ENCODE measurements at regions not wholly inside any gene's neighbourhood (a gene's known extent, or its start where the extent isn't known, plus 50 kb on each side); places are given as distances from the start of the nearest gene placed in this dataset.
"Not testable (repeated sequence)": the region's sequence is repeated elsewhere in the genome, so short reads cannot be mapped to it uniquely, and the experiment has no call there.

DNA sequence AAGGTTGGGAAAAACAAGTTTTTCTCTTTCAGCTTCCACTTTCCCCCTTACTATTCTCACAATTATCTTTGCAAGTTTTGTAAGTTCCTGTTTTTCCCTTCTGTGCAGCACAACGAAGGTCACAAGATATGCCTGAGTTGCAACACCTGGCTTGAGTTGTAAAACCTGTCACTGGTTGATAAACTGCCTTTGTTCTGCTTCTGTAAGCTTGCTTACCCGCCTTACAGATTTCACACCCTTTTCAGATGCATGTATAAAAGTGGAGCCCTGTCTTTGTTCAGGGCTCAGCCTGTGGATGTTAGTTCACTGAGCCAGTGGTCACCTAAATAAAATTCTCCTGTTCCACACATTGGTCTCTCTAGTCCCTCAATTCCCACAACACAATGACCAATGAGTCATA is 318.9 kb downstream of the UBE2NL start:
- not testable (repeated sequence) for DNase-seq

DNA sequence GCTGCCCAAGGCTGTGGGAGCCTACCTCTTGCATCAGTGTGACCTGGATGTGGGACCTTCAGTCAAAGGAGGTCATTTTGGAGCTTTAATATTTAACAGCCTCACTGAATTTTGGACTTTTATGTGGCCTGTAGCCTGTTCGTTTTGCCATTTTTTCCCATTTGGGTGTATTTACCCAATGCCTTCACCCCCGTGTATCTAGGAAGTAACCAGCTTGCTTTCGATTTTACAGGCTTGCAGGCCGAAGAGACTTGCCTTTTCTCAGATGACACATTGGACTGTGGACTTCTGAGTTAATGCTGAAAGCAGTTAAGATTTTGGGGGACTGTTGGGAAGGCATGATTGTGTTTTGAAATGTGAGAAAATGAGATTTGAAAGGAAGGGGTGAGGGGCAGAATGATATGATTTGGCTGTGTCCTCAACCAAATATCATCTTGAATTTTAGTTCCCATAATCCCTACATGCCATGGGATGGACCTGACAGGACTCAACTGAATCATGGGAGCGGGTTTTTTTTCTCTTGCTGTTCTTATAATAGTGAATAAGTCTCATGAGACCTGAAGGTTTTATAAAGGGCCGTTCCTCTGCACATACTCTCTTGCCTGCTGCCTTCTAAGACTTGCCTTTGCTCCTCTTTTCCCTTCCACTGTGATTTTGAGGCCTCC is 324.6 kb downstream of the UBE2NL start:
- DNase-seq, result not testable (repeated sequence)

DNA sequence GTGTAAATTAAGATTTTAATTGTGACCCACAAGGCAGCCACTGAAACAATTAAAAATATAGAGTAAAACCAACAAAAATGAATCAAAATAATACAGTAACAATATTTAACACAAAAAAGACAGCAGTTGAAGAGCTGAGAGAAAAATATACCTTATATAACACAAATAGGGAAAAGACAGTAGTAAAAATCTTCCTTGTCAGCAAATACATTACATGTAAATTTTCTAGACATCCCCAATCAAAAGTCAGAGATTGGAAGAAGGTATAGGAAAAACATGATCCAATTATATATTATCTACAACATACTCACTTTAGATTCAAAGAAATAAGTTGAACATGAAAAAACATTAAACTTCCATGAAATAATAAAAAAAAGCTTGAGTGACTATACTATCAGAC is 330.8 kb downstream of the UBE2NL start:
- DNase-seq, result no peak

DNA sequence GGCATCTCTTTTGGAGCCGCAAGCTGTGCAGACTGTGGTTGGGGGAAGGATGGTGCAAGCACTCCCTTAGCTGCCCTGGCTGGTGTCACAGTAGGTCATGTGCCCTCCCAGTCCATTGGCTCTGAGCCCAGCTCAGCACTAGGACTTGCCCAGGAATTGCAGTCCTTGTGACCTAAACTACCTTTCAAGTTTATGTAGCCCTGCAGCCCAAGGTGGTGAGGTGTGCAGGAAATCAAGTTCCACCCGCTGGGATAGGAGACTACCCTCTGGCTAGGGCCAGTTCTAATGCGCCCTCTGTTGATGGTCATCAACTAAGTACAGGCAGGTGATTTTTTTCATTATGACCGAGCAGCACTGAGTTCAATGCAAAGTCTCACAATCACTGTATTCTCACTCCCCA is 335.2 kb downstream of the UBE2NL start:
- DNase-seq, result no peak

DNA sequence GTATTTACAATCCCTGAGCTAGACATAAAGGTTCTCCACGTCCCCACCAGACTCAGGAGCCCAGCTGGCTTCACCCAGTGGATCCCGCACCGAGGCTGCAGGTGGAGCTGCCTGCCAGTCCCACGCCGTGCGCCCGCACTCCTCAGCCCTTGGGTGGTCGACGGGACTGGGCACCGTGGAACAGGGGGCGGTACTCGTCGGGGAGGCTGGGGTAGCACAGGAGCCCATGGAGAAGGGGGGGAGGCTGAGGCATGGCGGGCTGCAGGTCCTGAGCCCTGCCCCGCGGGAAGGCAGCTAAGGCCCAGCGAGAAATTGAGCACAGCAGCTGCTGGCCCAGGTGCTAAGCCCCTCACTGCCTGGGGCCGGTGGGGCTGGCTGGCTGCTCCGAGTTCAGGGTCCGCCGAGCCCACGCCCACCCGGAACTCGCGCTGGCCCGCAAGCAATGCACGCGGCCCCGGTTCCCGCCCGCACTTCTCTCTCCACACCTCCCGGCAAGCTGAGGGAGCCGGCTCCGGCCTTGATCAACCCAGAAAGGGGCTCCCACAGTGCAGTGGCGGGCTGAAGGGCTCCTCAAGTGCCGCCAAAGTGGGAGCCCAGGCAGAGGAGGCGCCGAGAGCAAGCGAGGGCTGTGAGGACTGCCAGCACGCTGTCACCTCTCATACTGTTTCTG is 347.4 kb downstream of the UBE2NL start:
- not testable (repeated sequence) for DNase-seq

DNA sequence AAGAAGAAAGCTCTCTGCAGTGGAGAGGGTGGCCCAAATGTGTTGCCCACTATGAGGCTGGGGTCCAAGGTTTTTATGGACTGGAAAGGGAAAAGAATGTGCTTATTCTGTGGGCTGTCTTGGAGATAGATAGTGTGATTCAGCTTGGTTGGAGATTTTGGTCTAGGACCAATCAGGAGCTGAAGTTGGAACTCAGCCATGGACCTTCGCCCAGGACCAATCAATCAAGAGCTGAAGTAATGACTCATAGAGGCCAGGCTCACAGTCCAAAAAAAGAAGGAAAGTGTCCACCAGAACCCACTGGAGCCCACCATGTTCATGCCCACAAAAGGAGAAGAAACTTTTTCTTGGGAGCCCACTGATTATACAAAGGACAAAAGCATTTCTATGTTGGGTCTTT is 369.5 kb downstream of the UBE2NL start:
- DNase-seq, result no peak

DNA sequence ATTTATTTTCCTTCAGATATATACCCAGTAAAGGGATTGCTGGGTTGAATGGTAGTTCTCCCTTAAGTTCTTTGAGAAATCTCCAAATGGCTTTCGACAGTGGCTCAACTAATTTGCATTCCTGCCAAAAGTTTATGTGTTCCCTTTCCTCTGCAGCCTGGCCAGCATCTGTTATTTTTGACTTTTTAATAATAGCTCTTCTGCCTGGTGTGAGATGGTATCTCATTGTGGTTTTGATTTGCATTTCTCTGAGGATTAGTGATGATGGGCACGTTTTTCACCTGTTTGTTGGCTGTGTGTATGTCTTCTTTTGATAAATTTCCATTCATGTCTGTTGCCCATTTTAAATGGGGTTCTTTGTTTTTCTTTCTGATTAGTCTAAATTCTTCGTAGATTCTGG is 375.2 kb downstream of the UBE2NL start:
- no peak for DNase-seq

DNA sequence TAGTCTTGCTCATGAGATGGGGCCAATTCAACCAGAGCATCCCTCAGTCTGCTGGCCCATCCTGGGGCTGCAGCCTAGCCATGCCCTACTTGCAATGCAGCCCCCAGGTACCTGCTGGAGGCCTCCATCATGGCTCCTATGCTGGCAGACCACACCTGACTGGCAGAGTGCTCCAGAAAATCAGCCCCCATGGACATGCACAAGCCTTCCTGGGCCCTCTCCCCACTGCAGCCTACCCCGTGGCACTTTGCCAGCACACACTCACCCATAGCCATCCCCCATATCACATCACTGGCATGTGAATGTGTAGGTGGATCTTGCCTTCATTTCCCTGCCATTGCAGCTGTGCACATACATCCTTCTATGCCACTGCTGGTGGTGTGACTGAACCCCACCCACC is 381.8 kb downstream of the UBE2NL start:
- DNase-seq, result no peak

DNA sequence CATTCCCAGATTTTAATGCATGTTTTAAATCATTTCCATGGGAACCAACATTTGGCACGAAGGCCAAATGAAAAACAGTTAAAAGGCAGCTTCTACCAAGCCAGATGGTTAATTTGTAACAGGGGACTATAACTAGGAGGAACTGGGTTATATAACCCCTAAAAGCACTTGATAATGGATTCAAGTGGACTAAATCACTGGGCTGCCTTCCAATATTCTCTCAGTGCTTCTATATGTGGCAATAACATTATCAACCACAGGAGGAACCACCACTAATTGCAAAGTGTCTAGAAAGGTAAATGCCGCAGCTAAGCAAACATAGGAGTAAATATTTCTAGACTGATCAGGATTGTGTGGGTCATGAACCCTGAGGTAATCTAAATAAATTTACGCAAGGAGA is 391.5 kb downstream of the UBE2NL start:
- DNase-seq, result peak; percentile 92

DNA sequence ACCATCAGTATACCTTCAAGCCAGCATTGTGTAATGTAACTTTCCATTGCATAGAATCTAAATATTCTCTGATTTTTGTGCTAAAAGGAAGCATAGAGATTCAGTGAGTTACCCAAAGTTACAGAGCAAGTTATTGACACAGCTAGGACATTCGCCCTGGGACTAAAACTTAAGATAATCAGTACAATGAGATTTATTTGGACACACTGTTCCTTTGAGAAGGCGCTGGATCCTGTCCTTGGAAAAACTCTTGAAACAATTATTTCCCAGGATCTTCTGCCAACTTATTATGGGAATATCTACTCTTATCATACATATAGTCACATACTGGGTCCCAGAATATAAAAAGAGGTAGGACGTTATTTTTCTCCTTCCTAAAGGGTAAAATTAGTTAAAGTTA is 392.0 kb downstream of the UBE2NL start:
- no peak for DNase-seq

DNA sequence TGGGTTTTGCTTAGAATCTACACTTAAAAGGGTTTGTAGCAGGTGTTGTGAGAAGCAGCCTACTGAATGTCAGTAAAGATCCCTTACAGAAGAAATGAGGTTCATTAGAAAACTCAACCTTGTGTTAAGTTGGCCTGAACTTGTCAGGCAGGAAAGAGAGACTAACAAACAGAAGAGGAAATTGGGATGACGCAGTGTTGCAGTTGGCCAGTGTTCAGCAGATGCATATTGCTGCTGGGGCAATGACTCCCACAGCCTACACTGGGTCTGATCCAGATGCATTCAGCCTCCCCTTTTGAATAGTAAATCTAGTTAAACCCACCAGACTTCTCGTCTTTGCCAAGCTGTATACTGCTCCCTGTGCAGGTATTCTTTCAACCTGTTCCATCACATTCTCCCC is 409.4 kb downstream of the UBE2NL start:
- no peak for DNase-seq

DNA sequence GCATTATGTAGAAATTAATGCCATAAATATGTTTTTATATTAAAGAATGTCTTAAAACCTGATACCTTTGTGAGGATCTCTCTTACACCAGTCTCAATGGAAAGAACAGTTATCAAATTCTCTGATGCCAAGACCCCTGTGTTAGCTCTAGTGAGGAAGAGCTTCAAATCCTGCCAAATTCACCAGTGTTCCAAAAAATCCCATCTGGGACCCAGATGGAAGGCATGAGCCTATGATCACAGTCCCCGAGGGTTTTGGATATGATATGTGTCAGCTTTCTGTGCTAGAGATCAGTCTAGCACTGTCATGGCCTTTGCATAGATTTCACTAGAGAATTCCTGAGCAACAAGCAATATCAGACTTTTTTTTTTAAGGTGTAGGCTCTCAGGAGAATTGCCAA is 412.1 kb downstream of the UBE2NL start:
- DNase-seq, result no peak

DNA sequence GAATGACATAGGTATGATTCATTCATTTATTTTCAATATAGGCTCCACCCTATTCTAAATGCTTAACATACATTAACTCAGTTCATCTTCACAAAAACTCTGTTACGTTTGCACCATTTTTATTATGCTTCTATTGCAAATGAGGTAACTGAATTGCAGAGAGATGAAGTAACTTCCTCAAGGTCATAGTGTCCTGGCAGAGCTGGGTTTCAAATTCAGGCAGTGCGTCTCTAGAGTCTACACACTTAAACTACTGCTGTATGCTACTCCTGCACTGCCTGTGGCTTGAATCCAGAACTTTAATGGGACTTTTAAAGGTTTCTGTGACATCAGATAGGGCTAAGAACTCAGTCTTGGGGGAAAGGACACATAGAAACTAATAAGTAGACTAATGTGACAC is 413.4 kb downstream of the UBE2NL start:
- DNase-seq, result no peak

DNA sequence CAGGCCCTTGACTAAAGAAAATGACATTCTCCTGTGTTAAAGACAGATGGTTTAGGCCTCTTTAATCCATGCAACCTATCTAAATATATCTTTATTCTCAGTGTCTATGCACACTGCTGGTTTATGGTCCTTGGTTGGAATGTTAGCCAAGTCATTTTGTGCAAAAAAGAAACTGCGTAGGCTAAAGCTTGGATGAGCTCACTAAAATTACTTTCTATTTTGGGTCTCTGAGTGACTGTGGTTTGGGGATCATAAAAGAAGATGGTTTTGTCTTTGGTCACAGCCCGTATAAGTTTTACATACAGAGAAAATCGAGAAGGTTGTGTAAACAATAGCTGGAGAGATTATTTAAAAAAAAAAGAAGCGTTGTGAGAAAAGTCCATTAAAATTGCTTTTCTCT is 443.6 kb downstream of the UBE2NL start:
- DNase-seq, result no peak

DNA sequence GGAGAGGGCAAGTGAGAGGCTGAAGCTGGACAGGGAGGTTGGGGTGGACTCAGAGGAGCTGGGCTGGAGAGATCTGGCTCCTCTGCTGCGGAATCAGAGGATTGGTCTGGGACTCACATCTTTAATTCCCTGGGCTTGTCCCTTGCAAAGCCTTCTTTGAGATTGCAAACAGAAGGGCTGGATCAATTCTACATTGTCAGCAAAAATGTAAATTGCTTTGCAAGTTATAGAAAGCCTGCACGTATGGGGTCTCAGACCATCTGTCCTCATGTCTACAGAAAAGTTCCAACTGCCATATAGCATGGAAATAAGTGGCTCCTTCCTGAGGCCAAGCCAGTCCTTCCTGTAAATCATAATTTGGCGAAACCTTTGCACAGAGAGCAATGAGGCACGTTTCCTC is 449.6 kb downstream of the UBE2NL start:
- no peak for DNase-seq

DNA sequence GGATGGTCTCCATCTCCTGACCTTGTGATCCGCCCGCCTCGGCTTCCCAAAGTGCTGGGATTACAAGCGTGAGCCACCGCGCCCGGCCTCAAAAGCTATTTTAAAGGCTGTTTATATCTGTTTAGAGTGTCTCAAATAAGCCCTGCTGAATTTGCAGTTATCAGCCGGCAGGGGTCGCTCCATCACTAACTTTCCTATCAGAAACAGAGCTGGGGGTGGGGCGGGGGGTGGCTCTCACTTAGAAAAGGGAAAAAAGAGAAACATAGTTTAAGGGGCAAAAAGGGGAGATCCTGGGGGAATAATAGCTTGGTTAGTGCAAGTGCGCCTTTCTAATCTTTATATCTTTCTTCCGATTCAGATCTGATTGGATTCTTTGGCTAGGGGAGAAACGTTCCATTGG is 450.7 kb downstream of the UBE2NL start:
- DNase-seq, result no peak

DNA sequence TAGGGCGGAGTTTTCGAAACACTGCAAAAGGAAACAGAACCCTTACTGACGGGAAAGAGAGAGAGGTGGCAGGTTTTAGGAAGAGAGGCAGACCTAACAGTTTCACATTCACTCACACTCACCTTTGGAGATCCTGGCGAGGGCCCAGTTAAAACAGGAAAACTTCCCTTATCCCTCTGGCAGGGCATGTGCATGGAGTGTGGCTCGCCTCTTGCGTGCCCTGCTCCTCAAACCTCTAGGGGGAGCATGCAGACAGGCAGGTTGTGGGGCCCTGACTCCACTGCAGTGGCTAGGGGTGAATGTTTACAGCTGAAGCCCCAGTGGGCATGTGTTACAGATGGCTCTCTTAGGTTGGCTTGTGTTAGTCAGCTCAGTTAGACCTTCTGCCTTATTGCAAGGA is 451.5 kb downstream of the UBE2NL start:
- no peak for DNase-seq

DNA sequence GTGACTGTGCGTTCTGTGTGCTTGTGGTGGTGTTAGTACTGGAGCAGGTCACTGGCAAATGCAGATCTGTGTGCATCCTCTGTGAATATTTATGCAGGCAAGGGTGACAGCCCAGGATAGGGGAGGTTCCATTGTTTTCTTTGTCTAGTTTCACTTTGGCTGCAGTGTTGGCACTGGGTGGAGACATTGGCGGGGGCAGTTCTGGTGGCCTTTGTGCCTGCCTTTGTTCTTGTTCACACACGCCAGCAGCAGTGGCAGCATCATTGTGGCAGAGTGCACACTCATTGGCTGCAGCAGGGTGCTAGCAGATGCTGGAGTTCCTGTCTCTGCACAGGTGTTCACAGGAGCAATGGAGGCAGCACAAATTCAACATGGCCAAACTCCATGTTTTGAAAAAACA is 495.3 kb downstream of the UBE2NL start:
- no peak for DNase-seq

DNA sequence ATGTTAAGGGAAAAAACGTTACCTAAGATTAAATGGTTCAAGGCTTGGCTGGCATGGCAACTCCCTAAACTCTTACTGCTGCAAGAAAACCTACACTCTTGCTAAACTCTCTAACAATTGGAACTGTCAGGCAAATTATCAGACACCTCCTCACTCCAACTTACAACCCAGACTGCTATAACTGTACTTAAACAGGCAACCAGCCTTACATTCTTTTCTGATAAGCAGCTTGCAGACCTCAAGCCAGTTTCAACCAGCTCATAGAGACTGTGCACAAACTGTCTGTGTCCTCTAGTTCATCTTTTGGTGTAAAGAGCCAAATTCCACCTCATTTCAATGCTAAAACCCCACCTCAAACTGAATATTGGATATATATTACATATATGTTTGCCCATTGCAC is 504.9 kb downstream of the UBE2NL start:
- DNase-seq, result no peak

All from NCI-H1092 (cell line).